Activated T-cell treated with anti-CD3 and anti-CD28 coated beads for 1 hour (primary cell): ENCODE measurements at regions not wholly inside any gene's neighbourhood (a gene's known extent, or its start where the extent isn't known, plus 50 kb on each side); places are given as distances from the start of the nearest gene placed in this dataset.
"Not testable (repeated sequence)": the region's sequence is repeated elsewhere in the genome, so short reads cannot be mapped to it uniquely, and the experiment has no call there.

Experiments
- DNase-seq: peaks from one replicate; pipeline ENCODE4 v3.0.0-alpha.2; 2020; ENCODE audit warnings: low read depth

- DNase-seq = not testable (repeated sequence)
These were observed 65.4 kb upstream of the ZNF195 start for GRCh38 chr11:3444420-3444744.

GRCh38 chr11:3443700-3444419 lies 64.9 kb upstream of the ZNF195 start:
- DNase-seq = not testable (repeated sequence)

GRCh38 chr11:3437441-3437840 lies 58.5 kb upstream of the ZNF195 start:
- not testable (repeated sequence) for DNase-seq

- DNase-seq = no peak
These were observed 56.0 kb upstream of the ZNF195 start for GRCh38 chr11:3434976-3435375.

- DNase-seq = not testable (repeated sequence)
These were observed 50.2 kb upstream of the ZNF195 start for GRCh38 chr11:3429191-3429590.
